Fibroblast of the aortic adventitia (primary cell): ENCODE measurements at regions not wholly inside any gene's neighbourhood (a gene's known extent, or its start where the extent isn't known, plus 50 kb on each side); places are given as distances from the start of the nearest gene placed in this dataset.

ENCODE experiments used
- DNase-seq: peaks from one replicate; pipeline ENCODE4 v3.0.0-alpha.2; 2010; ENCODE audit warnings: low read depth
- H3K4me3 ChIP-seq: 2 replicates; pipeline ENCODE4 v1.5.1; 2011; ENCODE audit warnings: low read depth, mild to moderate bottlenecking, control low read depth, low read length, moderate library complexity
- TF ChIP-seq, protein P1 (sequence below): IDR thresholded peaks from 2 replicates; pipeline ENCODE4 v1.5.1; 2011; ENCODE audit warnings: mild to moderate bottlenecking, low read length, control low read depth, inconsistent platforms; ENCODE audit not compliant: insufficient read depth

DNA sequence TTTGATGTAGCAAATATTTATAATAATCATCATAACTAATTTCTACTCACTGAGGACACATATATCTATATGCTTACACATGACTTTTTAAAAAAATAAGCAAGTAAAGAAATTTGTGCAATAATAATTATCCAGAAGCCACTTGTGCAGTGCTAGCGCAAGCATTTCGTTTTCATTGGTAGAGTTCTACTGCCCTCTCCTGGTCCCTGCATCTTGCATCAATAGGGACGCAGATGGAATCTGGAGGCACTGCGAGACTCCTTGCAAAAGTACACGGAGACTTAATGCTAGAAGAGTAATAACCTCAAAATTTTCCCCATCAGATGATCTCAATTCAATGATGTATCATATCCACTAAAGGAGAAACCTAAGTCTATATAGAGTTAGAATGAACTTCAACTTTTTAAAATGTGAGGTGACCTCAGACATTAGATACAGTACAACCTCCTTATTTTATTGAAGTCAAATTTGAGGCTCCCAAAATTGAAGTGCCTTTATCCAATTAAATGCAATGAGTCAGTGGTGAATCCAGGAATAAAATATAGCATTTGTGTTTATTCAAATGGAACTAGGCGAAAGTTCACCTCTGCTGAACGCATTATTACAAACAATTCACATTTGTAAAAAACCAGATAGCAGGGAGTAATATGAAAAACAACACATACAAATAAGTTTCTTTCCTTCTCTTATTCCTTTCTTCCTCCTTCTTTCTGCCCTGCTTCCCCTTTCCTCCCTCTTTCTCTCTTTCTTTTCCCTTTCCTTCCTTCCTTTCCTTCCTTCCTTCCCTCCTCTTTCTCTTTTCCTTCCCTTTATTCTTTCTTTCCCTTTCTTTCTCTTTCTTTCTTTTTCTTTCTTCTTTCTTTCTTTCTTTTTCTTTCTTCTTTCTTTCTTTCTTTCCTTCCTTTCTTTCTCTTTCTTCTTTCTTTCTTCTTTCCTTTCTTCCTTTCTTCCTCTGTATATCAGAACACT is 450.0 kb downstream of the ANKRD50 start:
- no peak overlapping the region for H3K4me3 ChIP-seq
- TF ChIP-seq, protein P1, sequence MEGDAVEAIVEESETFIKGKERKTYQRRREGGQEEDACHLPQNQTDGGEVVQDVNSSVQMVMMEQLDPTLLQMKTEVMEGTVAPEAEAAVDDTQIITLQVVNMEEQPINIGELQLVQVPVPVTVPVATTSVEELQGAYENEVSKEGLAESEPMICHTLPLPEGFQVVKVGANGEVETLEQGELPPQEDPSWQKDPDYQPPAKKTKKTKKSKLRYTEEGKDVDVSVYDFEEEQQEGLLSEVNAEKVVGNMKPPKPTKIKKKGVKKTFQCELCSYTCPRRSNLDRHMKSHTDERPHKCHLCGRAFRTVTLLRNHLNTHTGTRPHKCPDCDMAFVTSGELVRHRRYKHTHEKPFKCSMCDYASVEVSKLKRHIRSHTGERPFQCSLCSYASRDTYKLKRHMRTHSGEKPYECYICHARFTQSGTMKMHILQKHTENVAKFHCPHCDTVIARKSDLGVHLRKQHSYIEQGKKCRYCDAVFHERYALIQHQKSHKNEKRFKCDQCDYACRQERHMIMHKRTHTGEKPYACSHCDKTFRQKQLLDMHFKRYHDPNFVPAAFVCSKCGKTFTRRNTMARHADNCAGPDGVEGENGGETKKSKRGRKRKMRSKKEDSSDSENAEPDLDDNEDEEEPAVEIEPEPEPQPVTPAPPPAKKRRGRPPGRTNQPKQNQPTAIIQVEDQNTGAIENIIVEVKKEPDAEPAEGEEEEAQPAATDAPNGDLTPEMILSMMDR, result peak; percentile 89
- peak; percentile 96 for DNase-seq

DNA sequence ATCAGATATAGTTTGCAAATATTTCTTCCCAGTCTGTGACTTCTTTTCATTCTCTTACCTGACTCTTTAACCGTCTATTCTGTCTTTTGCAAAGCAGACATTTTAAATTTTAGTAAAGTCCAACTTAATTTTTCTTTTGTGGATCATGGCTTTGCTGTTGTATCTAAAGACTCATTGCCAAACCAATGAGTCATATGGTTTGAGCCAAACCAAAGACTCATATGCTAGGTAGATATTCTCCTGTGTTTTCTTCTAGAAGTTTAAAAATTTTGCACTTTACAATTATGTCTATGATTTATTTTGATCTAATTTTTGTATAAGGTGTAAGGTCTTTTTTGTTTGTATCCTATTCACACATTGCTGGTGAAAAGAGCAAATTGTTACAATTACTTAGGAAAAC is 446.8 kb downstream of the ANKRD50 start:
- peak; percentile 70 for DNase-seq
- TF ChIP-seq, protein P1, result no peak
- no peak overlapping the region for H3K4me3 ChIP-seq

DNA sequence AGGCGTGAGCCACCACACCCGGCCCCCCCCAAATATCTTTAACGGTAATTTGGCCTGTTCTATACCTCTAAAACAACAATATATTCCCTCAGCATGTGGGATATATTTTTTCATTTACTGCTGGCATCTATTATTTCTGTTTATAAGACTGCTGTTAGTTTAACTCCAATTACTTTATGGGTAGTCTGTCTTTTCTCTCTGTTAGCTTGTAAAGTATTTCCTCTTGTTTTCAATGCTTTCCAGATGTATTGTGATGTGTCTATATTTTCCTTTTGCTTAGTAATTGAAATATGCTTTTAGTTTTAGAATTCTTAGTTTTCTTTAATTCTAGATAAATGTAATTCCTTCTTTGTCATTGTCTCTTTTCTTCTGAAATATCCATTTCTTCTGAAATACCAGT is 445.8 kb downstream of the ANKRD50 start:
- DNase-seq, result no peak
- TF ChIP-seq, protein P1, result no peak
- no peak overlapping the region for H3K4me3 ChIP-seq

- peak; percentile 85 for DNase-seq
- no peak overlapping the region for H3K4me3 ChIP-seq
- TF ChIP-seq, protein P1, result no peak
Measured at GRCh38 chr4:124276461-124276860, 436.1 kb downstream of the ANKRD50 start.

- DNase-seq, result no peak
- H3K4me3 ChIP-seq, result no peak overlapping the region
- TF ChIP-seq, protein P1, result no peak
Measured at GRCh38 chr4:124277691-124278090, 434.8 kb downstream of the ANKRD50 start.

DNA sequence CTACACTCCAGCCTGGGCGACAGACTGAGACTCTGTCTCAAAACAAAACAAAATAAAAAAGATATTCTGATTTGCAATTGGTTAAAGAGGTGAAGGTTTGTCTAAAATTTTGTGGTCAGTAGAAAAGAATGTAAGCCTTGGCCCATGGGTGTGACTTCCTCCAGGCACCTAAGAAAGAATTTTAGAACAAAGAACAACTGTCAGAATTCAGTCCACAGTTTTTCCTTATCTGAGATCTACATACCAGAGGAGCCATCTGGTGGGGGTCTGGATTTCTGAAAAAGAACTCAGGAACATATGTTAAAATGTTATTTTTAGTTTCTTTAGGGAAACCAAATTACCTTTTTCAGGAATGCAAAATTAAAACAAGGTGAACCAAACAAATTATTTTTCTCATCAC is 434.1 kb downstream of the ANKRD50 start:
- H3K4me3 ChIP-seq, result no peak overlapping the region
- TF ChIP-seq, protein P1, result no peak
- peak; percentile 93 for DNase-seq

- no peak overlapping the region for H3K4me3 ChIP-seq
- no peak for DNase-seq
- TF ChIP-seq, protein P1, result no peak
Measured at GRCh38 chr4:124279741-124280140, 432.8 kb downstream of the ANKRD50 start.
